Mucosa of gallbladder (tissue), 1 donor: ENCODE measurements at regions not wholly inside any gene's neighbourhood (a gene's known extent, or its start where the extent isn't known, plus 50 kb on each side); places are given as distances from the start of the nearest gene placed in this dataset.
"Not testable (repeated sequence)": the region's sequence is repeated elsewhere in the genome, so short reads cannot be mapped to it uniquely, and the experiment has no call there.

Experiments used
- DNase-seq: peaks from one replicate; pipeline ENCODE4 v3.0.0-alpha.2; 2020; ENCODE audit warnings: low spot score
- donor health status: DM: no; HTN: no; CAD: no.

DNA sequence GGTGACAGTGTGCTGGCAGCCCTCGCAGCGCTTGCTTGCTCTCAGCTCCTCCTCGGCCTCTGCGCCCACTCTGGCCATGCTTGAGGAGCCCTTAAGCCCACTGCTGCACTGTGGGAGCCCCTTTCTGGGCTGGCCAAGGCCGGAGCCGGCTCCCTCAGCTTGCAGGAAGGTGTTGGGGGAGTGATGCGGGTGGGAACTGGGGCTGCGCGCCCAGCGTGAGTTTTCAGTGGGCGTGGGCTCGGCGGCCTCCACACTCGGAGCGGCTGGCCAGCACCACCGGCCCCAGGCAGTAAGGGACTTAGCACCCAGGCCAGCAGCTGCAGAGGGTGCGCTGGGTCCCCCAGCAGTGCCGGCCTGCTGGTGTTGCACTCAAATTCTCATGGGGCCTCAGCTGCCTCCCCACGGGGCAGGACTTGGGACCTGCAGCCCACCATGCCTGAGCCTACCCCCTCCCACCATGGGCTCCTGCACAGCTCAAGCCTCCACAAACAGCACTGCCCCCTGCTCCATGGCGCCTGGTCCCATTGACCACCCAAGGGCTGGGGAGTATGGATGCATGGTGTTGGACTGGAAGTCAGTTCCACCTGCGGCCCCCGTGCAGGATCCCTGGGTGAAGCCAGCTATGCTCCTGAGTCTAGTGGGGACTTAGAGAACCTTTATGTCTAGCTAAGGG is 223.1 kb upstream of the PTPRD start:
- DNase-seq = no peak

DNA sequence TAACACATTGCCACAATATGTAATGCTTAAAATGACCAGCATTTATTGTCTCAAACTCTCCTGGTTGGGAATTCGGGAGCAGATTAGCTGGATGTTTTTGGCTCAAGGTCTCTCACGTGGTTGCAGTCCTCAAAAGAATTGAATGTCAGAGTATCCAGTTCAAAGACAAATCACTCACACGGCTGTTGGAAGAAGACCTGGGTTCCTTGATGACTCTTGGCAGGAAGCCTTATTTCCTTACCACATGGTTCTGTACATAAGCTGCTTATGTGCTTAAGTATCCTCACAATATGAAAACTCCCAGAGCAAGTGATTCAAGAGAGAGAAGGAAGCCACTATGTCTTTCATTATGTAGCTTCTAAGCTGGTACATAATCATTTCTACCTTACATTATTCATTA is 230.3 kb upstream of the PTPRD start:
- DNase-seq = no peak

DNA sequence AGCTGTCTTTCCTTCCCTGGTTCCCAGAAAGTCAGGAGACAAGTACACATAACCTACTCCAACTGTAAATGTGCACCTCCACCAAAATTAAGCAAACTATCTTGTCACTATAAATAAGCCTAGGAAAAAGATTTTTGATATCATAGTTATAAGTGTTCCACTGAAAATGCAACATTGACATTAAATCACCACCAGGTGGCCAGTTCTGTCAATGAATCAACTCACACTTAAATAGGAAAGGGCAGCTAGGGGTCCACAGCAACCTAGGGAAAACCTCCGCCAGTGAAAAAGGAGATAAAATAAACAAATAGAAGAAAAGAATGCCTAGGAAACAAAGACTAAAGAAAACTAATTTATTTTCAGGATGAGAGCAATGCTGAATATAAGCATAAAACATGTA is 243.0 kb upstream of the PTPRD start:
- no peak for DNase-seq

DNA sequence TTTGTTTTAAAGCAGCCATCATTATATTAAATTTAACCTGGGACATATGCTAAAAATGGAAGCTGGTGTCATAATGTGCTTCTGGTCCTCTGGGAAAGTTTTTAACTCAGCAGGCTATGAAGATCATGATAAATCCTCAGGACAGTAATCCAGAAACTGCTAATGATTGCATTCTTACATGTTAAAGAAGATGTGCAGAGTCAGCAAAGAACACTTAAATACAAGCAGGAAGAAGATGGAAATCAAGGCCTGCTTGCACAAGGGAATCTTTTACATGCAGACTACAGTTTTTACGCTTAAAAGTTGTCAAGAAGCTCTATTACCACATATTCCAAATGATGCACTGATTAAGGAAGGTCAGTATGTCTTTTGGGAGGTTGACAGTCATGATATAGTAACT is 246.0 kb upstream of the PTPRD start:
- no peak for DNase-seq

DNA sequence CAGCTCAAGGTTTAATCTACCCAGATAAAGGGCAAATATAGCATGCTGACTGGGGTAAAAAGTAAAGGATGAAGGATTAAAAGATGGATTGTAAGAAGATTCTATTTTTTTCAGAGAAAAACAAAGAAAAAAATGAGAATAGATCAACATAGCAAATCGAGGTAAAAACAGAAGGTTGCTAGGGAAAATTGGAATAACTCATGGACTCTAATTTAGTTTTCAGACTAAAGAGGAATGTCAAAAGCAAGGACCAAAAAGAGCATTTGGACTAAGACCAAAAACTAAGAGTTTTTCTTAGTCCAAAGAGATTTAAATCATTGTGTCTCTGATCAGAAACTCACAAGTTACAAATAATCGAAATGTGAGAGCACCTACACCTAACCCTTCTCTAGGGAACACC is 250.7 kb upstream of the PTPRD start:
- no peak for DNase-seq

DNA sequence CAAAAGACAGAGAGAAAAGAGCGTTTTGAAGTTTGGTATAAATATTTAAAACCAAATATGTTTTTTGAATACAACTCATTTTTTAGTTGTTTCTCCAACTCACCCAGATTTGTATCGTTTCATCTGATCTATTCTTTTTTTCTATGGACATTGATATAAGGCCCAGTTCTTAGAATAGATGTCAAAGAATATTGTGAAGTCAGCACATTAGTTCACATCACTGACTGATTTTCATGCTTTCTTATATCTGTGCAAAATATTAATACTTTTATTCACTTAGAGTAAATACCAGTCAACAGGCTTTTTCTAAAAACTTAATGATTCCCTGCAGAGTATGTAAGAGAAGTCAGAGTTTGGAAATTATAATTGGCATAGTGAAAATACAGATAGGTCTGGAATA is 254.4 kb upstream of the PTPRD start:
- no peak for DNase-seq

DNA sequence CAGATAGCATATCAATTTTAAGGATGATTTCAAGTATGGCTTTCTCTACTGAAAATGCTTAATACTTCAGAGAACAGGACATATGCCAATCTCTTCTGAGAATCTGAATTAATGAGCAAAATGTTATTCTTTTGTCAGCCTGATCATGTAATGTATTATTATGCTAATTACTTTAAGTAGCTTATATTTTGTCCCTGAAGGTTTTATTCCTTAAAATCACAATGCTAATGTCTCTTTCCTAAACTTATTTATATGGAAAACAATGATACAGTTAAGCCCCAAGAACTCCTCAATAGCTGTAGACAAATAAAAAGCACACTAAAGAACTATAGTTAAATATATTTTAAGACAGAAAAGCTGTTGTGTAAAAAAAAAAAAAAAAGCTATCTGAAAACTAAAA is 256.9 kb upstream of the PTPRD start:
- DNase-seq = no peak

DNA sequence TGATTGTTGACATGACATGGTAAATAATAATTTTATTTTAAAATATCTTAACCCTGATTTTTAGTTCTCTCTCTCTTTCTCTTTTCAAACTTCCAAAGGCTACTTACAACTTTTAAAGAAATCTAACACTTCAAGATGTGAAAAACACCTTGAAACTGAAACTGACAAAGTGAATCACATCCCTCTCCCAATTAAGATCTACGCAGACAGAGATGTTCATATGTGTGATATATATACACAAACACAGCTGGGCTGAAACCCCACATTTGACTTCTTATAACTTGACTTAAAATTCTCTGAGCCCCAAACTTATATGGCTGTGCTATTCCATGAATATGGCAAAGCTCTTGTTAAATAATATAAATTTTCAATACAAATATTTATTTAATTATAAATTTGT is 261.2 kb upstream of the PTPRD start:
- no peak for DNase-seq

DNA sequence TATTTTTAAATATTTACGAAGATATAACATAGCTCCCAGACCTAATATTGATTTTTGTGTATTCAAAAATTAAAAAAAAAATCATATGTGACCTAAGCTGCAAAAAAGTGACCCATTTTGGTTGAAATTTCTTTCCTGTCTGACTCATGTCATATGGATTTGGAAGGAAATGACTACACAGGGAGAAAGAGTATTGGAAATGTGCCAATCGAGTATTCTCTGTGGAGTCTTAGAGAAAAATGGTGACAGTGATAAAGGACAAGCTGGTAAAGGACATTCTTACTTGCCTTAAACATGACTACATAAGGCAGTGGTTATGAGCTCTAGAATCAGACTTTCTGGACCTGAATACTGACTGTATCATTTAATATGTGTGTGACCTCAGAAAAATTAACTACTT is 262.9 kb upstream of the PTPRD start:
- no peak for DNase-seq

DNA sequence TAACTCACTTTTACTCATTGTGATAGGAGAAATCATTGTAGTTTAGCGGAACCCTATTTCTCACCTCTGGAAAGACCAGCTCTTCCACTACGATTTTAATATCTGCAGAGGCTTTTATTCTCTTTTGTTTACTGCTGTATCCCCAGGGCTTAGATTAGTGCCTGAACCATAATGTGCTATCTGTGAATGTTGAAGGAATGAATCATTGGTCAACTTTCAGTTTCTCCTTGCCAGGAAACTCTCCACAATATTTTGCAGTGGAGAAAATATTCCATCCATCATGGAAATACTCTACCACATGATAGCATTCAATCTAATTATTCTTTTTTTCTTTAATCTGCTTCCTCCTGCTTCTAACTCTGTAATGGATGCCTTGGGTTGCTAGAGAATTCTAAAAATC is 263.5 kb upstream of the PTPRD start:
- DNase-seq = no peak

DNA sequence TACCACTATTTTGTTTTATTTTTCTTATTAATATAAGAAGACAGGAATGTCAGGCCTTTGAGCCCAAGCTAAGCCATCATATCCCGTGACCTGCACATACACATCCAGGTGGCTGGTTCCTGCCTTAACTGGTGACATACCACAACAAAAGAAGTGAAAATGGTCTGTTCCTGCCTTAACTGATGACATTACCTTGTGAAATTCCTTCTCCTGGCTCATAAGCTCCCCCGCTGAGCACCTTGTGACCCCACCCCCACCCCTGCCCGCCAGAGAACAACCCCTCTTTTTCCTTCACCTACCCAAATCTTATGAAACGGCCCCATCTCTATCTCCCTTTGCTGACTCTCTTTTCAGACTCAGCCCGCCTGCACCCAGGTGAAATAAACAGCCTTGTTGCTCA is 277.5 kb upstream of the PTPRD start:
- not testable (repeated sequence) for DNase-seq

DNA sequence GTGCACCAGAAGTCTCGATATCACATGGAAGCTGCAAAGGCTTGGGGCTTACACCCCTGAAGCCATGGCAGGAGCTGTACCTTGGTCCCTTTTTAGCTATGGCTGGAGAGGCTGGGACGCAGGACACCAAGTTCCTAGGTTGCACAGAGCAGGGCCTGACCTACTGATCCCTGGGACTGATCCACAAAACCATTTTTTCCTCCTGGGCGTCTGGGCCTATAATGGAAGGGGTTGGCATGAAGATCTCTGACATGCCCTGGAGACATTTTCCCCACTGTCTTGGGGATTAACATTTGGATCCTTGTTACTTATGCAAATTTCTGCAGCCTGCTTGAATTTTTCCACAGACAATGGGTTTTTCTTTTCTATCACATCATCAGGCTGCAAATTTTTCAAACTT is 286.7 kb upstream of the PTPRD start:
- DNase-seq = no peak

DNA sequence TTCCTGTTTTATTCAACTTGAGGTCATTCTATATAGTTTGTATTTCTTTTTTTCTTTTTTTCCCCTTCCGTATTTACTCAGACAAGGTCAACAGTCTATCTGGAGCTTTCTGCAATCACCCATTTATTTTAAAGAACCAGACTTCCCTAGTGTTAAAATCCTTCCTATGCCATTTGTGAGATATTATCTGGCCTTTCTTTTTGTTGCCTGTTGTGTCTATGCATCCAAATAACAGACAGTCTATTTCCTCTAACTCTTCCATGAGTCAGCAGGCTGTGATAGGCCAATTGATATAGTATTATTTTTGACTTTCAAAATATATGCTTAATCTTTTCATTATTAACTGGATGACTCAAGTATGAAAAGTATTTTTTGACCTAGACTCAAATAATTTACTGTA is 291.2 kb upstream of the PTPRD start:
- no peak for DNase-seq

DNA sequence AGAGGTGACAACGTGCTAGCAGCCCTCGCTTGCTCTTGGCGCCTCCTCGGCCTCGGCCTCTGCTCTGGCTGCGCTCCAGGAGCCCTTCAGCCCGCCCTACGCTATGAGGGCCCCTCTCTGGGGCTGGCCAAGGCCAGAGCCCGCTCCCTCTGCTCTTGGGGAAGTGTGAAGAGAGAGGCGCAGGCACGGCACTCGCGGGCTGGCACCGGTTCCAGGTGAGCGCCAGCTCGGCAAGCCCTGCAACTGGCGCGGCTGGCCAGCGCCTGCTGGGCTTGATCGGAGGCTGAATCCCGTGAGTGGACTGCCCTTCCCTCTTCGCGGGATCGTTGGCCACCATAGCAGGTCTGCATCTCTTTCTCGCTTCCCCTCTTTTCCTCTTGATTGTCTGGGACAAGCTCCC is 298.0 kb upstream of the PTPRD start:
- no peak for DNase-seq

DNA sequence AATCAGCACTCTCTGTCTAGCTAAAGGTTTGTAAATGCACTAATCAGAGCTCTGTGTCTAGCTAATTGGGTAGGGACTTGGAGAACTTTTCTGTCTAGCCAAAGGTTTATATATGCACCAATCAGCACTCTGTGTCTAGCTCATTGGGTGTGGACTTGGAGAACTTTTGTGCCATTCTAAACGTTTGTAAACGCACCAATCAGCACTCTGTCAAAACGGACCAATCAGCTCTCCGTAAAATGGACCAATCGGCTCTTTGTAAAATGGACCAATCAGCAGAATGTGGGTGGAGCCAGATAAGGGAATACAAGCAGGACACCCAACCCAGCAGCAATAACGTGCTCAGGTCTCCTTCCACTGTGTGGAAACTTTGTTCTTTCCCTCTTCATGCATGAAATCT is 298.6 kb upstream of the PTPRD start:
- no peak for DNase-seq

DNA sequence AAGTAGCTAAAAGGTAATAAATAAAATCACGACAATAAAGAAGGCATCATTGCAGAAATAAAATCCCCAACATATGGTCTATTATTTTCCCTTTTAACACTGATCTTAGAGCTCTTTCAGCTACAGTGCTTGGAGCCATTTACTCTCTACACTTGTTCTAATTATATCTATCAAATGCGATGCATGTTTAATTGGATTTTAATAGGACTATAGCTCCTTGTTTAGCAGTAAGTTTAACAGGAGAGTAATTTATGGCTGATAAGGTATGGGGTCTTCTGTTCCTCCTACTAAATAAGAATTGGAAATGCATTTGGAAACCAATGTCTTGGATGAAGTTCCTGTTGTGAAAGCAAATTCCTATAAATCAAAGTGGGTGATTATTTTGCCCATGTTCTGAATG is 304.2 kb upstream of the PTPRD start:
- no peak for DNase-seq

DNA sequence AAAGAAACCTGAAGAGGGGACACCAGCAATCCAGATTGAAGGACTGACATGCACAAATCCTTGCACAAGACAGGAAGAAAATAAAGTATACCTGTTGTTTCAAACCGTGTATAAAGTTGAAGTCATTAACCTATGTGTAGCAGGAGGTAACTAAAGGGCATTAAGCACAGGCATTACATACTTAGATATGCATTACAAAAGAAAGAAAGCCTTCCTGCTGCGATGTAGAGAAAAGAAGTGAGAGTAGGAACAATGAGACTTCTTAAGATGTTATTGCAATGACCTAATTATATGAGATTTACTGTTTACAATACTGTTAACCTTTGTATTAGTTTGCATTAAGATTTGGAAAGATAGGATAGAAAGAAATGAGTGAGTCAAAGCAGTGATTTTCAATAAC is 308.9 kb upstream of the PTPRD start:
- no peak for DNase-seq

DNA sequence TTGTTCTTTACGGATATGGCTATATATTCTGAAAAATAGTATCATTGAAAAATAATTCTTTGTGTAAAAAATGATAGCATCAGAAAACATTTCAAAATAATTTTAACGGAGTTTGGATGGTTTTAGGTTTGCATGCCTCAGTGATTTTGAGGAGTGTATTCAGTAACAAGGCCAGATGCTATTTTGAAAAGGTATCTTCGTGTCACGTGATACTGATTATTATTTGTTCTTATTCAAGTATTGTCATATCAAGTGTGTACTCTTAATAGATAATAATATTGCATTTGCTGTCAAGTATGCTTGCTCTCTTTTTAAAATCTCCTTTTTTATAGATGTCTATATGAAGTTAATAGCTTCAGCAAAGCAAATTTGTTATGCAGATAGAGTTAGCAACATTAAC is 313.1 kb upstream of the PTPRD start:
- DNase-seq = no peak

DNA sequence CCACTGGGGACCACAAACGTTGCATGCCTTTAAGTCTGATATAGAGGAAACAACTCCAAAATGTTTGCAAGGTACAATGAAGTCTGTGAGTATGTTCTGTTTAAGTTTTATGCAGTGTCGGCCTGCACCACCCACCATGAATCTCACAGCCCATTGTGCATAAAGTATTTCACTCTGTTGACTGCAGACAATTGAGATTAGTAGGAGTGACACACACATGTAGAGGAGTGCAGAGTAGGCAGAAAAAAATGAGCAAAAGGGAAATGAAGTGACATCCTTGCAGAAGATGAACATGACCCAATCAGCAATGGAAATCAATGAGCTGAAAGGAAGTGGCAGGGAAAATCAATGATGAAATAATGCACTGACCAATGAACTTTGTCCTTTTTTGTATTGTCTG is 315.6 kb upstream of the PTPRD start:
- DNase-seq = no peak

DNA sequence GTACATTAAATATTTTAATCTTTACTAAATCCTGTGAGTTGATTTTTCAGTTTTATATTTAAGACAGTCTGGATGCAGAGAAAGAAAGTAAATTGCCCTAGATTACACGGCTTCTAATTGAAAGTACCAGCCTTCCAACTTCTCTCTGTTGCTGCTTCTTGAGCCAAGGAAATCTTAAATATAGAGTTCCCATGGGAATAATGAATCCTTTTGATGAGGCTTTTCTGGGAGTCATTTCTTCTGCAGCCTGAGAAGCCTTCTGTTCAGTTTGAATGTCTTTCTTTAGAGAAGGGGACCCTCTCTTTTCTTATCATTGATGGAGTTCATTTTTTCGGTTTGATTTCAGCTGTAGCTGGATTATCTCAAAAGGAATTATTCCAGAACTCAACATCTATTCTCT is 317.3 kb upstream of the PTPRD start:
- DNase-seq = no peak

DNA sequence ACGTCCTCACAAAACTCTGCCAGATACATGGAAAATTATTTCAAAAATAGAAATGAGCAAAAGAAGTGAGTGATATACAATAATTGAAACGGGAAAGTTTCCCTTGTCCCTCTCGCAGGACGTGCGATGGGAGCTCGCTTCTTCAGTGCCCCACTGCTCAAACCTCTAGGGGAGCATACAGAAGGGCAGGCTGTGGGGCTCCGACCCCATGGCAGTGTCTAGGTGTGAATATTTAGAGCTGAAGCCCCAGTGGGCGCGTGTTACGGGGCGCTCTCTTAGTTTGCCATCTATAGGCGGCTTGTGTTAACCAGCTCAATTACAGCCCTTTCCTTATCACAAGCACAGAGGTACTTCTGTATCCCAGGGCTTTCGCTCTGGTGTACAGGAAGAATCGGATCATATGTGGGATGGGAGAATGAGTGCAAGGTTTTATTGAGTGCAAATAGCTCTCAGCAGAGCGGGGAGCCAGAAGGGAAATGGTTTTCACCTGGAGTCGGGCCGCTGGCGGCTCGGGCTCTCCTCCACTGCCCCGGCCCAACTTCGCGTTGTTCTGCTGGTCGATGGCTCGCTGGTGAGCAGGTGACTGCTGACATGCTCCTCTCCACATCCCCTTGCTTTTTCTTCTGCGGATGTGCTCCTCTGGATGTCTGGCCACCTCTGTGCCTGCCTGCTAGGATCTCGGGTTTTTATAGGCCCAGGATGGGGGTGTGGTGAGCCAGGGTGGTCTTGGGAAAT is 334.0 kb upstream of the PTPRD start:
- no peak for DNase-seq

DNA sequence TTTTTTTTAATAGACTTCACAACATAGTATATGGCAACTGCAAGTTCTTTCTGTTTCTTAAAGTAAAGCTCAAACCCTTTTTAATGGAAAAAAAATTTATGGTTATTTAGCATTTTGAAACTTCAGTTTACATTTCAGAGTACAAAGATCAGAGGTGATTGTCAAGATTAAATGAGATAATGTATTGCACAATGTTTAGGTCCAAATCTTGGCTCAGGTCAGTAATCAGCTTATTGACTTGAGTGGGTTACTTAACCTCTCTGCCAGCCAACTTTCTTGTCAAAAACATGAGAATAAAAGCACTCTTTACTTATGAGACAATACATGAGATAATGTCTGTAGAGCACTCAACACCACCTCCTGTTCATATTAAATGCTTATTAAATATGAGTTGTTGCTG is 345.1 kb upstream of the PTPRD start:
- no peak for DNase-seq

DNA sequence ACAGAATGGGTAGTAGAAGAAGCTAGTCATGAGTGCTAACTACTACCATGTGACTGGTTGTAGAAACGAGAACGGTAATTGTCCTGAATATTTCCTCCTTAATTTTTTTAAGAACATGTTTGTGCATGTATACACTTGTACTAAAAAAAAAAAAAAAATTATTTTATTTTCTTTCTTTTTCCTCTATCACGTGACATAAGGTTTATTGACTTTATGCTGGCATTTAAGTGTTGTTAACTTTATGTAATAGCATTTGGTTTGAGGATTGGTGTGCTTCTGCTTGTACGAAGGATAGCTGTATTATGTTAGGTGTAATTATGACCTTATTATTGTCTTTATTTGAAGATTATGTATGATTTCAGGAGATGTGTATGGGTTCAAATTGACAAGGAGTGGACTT is 349.1 kb upstream of the PTPRD start:
- DNase-seq = no peak

DNA sequence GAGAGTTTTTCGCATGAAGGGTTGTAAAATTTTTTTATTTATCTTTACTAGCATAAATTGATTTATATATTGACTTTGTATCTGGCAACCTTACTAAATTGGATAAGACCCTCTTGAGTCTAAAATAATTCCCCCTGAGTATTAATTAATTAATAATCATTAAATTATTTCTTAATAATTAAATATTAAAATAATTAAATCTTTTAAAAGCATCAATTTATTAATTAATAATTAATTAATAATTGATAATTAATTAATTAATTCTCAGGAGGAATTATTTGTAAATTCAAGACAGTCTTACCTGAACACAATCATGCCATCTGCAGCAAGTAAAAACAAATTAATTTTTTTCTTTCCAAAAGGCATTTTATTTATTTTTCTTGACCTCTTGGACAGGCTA is 370.4 kb upstream of the PTPRD start:
- no peak for DNase-seq
